ENCODE measurements at regions not wholly inside any gene's neighbourhood (a gene's known extent, or its start where the extent isn't known, plus 50 kb on each side); places are given as distances from the start of the nearest gene placed in this dataset.

DNA sequence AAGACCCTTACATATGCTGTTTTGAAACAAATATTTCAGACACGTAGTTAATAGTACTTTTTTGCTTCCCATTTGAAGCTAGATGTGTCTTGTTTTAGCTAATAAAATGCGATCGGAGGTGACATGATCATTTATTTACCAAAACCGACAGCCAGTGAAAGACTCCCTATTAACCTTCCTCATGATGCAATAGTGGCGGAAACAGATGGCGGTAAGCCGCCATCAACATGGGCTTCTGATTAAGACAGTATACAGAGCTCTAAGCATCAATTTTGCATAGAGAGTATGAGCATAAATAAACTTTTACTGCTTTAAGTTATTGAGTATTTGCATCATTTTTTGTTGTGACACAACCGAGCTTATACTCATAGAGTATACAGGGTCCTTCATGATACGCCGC is 1282.4 kb upstream of the ADGRB3 start:
- H3K4me3 ChIP-seq (ENCODE audit: control insufficient read depth, low read depth, low read length): no peak overlapping the region
- no peak for DNase-seq (ENCODE audit: low read depth)
- TF ChIP-seq, protein P1, sequence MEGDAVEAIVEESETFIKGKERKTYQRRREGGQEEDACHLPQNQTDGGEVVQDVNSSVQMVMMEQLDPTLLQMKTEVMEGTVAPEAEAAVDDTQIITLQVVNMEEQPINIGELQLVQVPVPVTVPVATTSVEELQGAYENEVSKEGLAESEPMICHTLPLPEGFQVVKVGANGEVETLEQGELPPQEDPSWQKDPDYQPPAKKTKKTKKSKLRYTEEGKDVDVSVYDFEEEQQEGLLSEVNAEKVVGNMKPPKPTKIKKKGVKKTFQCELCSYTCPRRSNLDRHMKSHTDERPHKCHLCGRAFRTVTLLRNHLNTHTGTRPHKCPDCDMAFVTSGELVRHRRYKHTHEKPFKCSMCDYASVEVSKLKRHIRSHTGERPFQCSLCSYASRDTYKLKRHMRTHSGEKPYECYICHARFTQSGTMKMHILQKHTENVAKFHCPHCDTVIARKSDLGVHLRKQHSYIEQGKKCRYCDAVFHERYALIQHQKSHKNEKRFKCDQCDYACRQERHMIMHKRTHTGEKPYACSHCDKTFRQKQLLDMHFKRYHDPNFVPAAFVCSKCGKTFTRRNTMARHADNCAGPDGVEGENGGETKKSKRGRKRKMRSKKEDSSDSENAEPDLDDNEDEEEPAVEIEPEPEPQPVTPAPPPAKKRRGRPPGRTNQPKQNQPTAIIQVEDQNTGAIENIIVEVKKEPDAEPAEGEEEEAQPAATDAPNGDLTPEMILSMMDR (conservative IDR thresholded peaks at IDR 0.05; ENCODE audit: control insufficient read depth, insufficient read depth, low read depth, low read length): no peak

DNA sequence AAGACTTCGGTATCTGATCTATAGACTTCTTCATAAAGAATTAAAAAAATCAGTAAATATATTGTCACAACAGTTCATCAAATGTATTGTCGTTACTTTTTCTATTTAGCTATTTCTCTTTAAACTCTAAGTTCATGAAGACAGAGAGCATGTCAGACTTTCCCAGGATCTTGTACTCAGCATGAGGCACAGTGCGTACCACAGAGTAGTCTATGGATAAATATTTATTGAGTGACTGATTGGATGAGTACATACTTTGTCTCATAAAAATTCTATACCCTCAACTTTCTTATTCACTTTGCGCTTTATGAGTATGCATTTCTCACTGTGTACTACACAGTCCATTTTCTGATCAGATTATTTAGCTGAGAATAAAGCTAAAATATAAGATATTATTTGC is 1284.4 kb upstream of the ADGRB3 start:
- H3K4me3 ChIP-seq (ENCODE audit: control insufficient read depth, low read depth, low read length): no peak overlapping the region
- TF ChIP-seq, protein P1 (conservative IDR thresholded peaks at IDR 0.05; ENCODE audit: control insufficient read depth, insufficient read depth, low read depth, low read length): no peak
- no peak for DNase-seq (ENCODE audit: low read depth)

DNA sequence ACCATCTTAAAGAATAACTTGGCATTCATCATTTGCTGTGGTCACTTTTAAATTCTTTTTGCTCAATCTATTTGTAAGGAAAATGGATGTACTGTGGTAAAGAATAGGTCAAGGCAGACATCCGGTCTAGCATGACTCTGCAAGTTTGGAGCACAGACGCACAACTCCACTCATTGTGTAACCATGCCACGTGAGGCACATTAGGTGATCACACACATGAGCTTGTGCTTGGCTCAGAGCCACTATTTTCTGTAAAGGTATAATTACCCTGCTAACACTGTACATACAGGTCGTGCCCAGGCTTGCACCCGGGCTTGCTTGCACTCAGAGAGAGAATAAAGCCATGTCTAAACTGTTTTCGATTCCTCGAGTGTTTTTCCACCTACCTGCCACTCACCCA is 1289.1 kb upstream of the ADGRB3 start:
- peak; percentile 0 for DNase-seq (ENCODE audit: low read depth)
- no peak overlapping the region for H3K4me3 ChIP-seq (ENCODE audit: control insufficient read depth, low read depth, low read length)
- TF ChIP-seq, protein P1 (conservative IDR thresholded peaks at IDR 0.05; ENCODE audit: control insufficient read depth, insufficient read depth, low read depth, low read length): no peak

GRCh38 chr6:67336014-67336413 is 1299.1 kb upstream of the ADGRB3 start:
- TF ChIP-seq, protein P1 (conservative IDR thresholded peaks at IDR 0.05; ENCODE audit: control insufficient read depth, insufficient read depth, low read depth, low read length): no peak
- no peak for DNase-seq (ENCODE audit: low read depth)
- no peak overlapping the region for H3K4me3 ChIP-seq (ENCODE audit: control insufficient read depth, low read depth, low read length)

DNA sequence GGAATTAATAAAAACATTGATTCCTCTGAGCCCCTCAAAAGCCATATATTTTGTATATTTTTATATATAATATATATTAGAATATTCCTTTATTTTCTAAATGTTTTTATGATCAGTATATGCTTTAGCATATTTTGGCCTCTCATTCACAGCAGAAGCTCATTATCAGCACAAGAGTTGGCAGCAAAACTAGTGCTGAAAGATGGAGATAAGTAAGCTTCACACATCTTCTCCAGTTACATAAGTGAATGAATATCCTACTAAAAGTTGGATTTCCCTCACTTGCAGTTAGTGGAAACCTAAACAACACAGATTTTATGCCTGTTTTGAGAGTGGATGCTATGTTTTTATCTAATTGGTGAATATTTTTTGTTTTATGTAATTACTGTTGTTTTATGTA is 1303.8 kb upstream of the ADGRB3 start:
- TF ChIP-seq, protein P1 (conservative IDR thresholded peaks at IDR 0.05; ENCODE audit: control insufficient read depth, insufficient read depth, low read depth, low read length): no peak
- no peak overlapping the region for H3K4me3 ChIP-seq (ENCODE audit: control insufficient read depth, low read depth, low read length)
- DNase-seq (ENCODE audit: low read depth): no peak

DNA sequence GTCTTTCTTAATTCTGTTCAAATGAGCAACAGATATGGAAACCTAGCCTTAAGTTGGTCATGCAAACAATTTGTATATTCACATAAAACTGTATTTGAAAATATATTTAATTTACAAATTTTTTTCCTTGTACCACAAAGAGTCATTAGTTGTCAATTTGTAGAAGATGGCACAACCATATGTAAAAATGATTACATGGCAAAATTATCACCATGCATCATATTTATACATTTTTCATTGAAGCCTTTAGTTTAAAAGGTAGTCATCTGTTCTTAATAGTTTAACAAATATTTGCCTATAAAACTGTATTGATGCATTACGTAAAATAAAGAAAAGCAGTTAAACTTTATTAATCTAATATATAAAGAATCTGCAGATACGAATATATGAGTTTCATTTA is 1306.8 kb upstream of the ADGRB3 start:
- no peak overlapping the region for H3K4me3 ChIP-seq (ENCODE audit: control insufficient read depth, low read depth, low read length)
- TF ChIP-seq, protein P1 (conservative IDR thresholded peaks at IDR 0.05; ENCODE audit: control insufficient read depth, insufficient read depth, low read depth, low read length): no peak
- no peak for DNase-seq (ENCODE audit: low read depth)

GRCh38 chr6:67300430-67301040 is 1334.5 kb upstream of the ADGRB3 start:
- no peak for DNase-seq (ENCODE audit: low read depth)
- no peak overlapping the region for H3K4me3 ChIP-seq (ENCODE audit: control insufficient read depth, low read depth, low read length)
- TF ChIP-seq, protein P1 (conservative IDR thresholded peaks at IDR 0.05; ENCODE audit: control insufficient read depth, insufficient read depth, low read depth, low read length): no peak
